ENCODE measurements at regions not wholly inside any gene's neighbourhood (a gene's known extent, or its start where the extent isn't known, plus 50 kb on each side); places are given as distances from the start of the nearest gene placed in this dataset.

- intact Hi-C loops (cut with micrococcal nuclease) (no loop called here), dilution Hi-C loops (cut with MboI; ENCODE audit: extremely low pct_ligation_motif_present, low sequenced_read_pairs) (no loop called here)
- no peak for TF ChIP-seq MYC (IDR thresholded peaks at IDR 0.05; ENCODE audit: low read depth, low read length)
- no peak for TF ChIP-seq POLR2AphosphoS5 (IDR thresholded peaks at IDR 0.05; ENCODE audit: insufficient read depth, low read depth, low read length)
- TF ChIP-seq FOS (IDR thresholded peaks at IDR 0.05; ENCODE audit: borderline replicate concordance, insufficient read depth, low read length) = no peak
- no peak for TF ChIP-seq MAX (IDR thresholded peaks at IDR 0.05; ENCODE audit: insufficient read depth, insufficient read length)
- TF ChIP-seq JUN (IDR thresholded peaks at IDR 0.05; ENCODE audit: borderline replicate concordance, insufficient read depth, insufficient read length, low read depth) = no peak
- TF ChIP-seq POLR2A (IDR thresholded peaks at IDR 0.05; ENCODE audit: low read depth, low read length) = no peak
- TF ChIP-seq, protein P1, sequence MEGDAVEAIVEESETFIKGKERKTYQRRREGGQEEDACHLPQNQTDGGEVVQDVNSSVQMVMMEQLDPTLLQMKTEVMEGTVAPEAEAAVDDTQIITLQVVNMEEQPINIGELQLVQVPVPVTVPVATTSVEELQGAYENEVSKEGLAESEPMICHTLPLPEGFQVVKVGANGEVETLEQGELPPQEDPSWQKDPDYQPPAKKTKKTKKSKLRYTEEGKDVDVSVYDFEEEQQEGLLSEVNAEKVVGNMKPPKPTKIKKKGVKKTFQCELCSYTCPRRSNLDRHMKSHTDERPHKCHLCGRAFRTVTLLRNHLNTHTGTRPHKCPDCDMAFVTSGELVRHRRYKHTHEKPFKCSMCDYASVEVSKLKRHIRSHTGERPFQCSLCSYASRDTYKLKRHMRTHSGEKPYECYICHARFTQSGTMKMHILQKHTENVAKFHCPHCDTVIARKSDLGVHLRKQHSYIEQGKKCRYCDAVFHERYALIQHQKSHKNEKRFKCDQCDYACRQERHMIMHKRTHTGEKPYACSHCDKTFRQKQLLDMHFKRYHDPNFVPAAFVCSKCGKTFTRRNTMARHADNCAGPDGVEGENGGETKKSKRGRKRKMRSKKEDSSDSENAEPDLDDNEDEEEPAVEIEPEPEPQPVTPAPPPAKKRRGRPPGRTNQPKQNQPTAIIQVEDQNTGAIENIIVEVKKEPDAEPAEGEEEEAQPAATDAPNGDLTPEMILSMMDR (IDR thresholded peaks at IDR 0.05; ENCODE audit: extremely low read depth in 1 of 2, insufficient read depth in 1 of 2, low read depth in 1 of 2, low read length in 2 of 2) = no peak
- no peak for TF ChIP-seq GATA2 (IDR thresholded peaks at IDR 0.05; ENCODE audit: insufficient read depth, insufficient read length, low read depth, low read length)
- TF ChIP-seq EZH2 (IDR thresholded peaks at IDR 0.05; ENCODE audit: borderline replicate concordance, low read depth, low read length, severe bottlenecking) = no peak
- Histone ChIP-seq H3K4me1 (ENCODE audit: control insufficient read depth, extremely low read depth, insufficient read depth, low read length) (no peaks in the 10 kb centered on the region), H2AFZ (ENCODE audit: low read depth, low read length) (no peak overlapping the region), H3K79me2 (ENCODE audit: control insufficient read depth, insufficient read depth, low read length) (no peaks in the 10 kb centered on the region), H3K27ac (ENCODE audit: insufficient read depth, low read depth, low read length) (no peak overlapping the region), H3K9me1 (replicated peaks; ENCODE audit: control insufficient read depth, extremely low read depth, insufficient read depth, low read length) (no peaks in the 10 kb centered on the region), H3K4me2 (ENCODE audit: insufficient read depth, low read length) (no peak overlapping the region), H3K4me3 (replicated peaks in 1 of 3; ENCODE audit: insufficient read depth in 1 of 3, low read depth in 1 of 3, low read length in 3 of 3) (no peak overlapping the region), H4K20me1 (replicated peaks; ENCODE audit: control insufficient read depth, extremely low read depth, insufficient read depth, low read length) (no peaks in the 10 kb centered on the region), H3K27me3 (ENCODE audit: control insufficient read depth in 2 of 2, insufficient read depth in 2 of 2, low read length in 2 of 2) (no peaks in the 10 kb centered on the region), H3K36me3 (ENCODE audit: control insufficient read depth in 2 of 2, extremely low read depth in 1 of 2, insufficient read depth in 2 of 2, low read length in 2 of 2) (no peaks in the 10 kb centered on the region), H3K9ac (replicated peaks; ENCODE audit: extremely low read depth, insufficient read depth, low read length) (no peak overlapping the region), H3K9me3 (replicated peaks; ENCODE audit: control insufficient read depth, insufficient read depth, low read length) (peaks cover 2% of the 10 kb centered on the region)
- POLR2A ChIA-PET = no interaction called here
- BruUV-seq (replicated peaks) = no TSS peak
- DNase-seq (ENCODE audit: low read depth, low spot score) = no peak
- CTCF ChIA-PET = no interaction called here
- no peak for FAIRE-seq
Measured at GRCh38 chr9:1606253-1606652, 408.9 kb upstream of the SMARCA2 start.

All from endothelial cell of umbilical vein (primary cell).